ENCODE measurements at regions not wholly inside any gene's neighbourhood (a gene's known extent, or its start where the extent isn't known, plus 50 kb on each side); places are given as distances from the start of the nearest gene placed in this dataset.

DNA sequence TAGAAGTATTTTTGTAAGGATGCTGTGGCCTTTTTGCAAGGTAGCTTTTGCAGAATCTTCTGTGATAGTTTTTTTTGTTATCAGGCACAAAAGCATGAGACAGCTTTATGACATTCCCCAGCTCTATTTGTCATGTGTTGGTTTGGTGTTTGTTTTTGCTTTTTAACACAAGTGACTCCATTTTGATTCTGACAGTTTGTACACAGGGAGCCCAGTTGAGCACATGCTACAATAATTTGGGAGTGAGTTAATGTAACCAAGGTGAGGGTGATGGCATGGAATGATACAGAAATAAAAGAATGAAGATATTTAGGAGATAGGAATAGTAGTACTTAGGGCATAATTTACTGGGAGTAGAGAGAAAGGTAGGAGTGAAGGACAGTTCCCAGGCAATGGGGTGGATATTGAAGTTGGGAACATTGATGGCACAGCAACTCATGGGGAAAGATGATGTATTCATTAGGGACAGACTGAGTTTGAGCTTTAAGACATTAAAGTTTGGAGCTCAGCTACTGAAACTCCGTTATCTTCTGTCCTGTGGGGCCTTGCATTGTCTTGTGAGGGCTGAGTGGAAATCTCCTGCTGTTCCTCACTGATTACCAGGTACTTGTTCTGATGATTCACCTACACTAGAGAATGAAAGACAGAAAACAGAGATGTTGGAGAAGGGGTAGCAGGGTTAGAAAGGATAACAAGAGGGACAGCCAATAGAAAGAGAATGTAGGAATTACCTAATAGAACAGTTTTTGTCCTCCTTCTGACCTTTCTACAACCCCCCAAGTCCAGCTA is 88.3 kb upstream of the CCDC112 start:
- intact Hi-C loops (cut with DNase I; ENCODE audit: low total_unique reads), result no loop called here
- no peak overlapping the region for H3K27ac ChIP-seq
- no peak for DNase-seq
- H3K4me1 ChIP-seq, result no peaks in the 10 kb centered on the region
- no peak for TF ChIP-seq POLR2A (IDR thresholded peaks at IDR 0.05)
- TF ChIP-seq, protein P1, sequence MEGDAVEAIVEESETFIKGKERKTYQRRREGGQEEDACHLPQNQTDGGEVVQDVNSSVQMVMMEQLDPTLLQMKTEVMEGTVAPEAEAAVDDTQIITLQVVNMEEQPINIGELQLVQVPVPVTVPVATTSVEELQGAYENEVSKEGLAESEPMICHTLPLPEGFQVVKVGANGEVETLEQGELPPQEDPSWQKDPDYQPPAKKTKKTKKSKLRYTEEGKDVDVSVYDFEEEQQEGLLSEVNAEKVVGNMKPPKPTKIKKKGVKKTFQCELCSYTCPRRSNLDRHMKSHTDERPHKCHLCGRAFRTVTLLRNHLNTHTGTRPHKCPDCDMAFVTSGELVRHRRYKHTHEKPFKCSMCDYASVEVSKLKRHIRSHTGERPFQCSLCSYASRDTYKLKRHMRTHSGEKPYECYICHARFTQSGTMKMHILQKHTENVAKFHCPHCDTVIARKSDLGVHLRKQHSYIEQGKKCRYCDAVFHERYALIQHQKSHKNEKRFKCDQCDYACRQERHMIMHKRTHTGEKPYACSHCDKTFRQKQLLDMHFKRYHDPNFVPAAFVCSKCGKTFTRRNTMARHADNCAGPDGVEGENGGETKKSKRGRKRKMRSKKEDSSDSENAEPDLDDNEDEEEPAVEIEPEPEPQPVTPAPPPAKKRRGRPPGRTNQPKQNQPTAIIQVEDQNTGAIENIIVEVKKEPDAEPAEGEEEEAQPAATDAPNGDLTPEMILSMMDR (IDR thresholded peaks at IDR 0.05), result no peak
- no peaks in the 10 kb centered on the region for H3K36me3 ChIP-seq
- H3K4me3 ChIP-seq, result no peak overlapping the region
- H3K27me3 ChIP-seq, result no peaks in the 10 kb centered on the region
- no peaks in the 10 kb centered on the region for H3K9me3 ChIP-seq

GRCh38 chr5:115382989-115383388 is 86.5 kb upstream of the CCDC112 start:
- intact Hi-C loops (cut with DNase I; ENCODE audit: low total_unique reads), result no loop called here
- no peak for TF ChIP-seq POLR2A (IDR thresholded peaks at IDR 0.05)
- TF ChIP-seq, protein P1 (IDR thresholded peaks at IDR 0.05), result no peak
- no peaks in the 10 kb centered on the region for H3K4me1 ChIP-seq
- no peaks in the 10 kb centered on the region for H3K27me3 ChIP-seq
- no peaks in the 10 kb centered on the region for H3K36me3 ChIP-seq
- no peaks in the 10 kb centered on the region for H3K9me3 ChIP-seq
- H3K4me3 ChIP-seq, result no peak overlapping the region
- H3K27ac ChIP-seq, result no peak overlapping the region
- no peak for DNase-seq

DNA sequence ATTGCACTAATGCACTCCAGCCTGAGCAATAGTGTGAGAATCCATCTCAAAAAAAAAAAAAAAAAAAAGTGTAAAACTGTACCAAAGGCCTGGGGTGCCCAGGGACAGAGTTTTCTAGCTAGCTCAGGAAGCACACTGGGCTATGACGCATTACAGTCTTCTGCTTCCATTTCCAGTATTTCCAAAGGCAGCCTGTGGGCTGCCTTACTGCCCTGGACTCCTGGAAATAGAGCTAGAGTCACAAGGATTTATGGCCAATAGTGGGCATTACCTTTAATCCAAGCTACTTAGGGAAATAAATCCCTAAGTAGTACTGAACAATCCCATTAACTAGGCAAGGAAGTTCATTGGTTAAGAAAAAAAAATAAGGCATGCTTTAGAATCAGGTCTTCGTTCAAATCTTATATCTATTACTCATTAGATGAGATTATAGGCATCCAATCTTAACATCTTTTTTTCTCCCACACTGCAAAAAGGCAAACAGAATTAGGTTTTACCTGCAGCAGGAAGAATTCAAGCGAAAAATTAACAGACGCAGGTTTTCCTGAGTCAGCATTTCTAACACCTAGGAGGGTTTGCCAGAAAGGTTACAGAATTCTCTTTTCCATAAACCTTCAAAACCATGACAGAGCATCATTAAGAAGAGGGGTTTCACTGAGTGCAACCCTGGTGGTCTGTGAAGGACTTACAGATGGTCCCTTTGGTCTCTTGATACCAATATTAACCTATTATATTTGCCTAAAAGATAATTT is 85.6 kb upstream of the CCDC112 start:
- Histone ChIP-seq H3K27me3 (no peaks in the 10 kb centered on the region), H3K27ac (no peak overlapping the region), H3K36me3 (no peaks in the 10 kb centered on the region), H3K4me3 (no peak overlapping the region), H3K9me3 (no peaks in the 10 kb centered on the region), H3K4me1 (no peaks in the 10 kb centered on the region)
- DNase-seq, result no peak
- intact Hi-C loops (cut with DNase I; ENCODE audit: low total_unique reads), result no loop called here
- TF ChIP-seq POLR2A (IDR thresholded peaks at IDR 0.05), result no peak
- TF ChIP-seq, protein P1 (IDR thresholded peaks at IDR 0.05), result no peak

- TF ChIP-seq, protein P1 (IDR thresholded peaks at IDR 0.05), result no peak
- no peak for TF ChIP-seq POLR2A (IDR thresholded peaks at IDR 0.05)
- intact Hi-C loops (cut with DNase I; ENCODE audit: low total_unique reads), result no loop called here
Observed at GRCh38 chr5:115379622-115380344, 83.3 kb upstream of the CCDC112 start.

More at GRCh38 chr5:115379622-115380344, 83.3 kb upstream of the CCDC112 start:
- Histone ChIP-seq H3K27me3 (no peaks in the 10 kb centered on the region), H3K27ac (no peak overlapping the region), H3K36me3 (no peaks in the 10 kb centered on the region), H3K9me3 (no peaks in the 10 kb centered on the region), H3K4me3 (no peak overlapping the region), H3K4me1 (no peaks in the 10 kb centered on the region)
- no peak for DNase-seq
